Hepatocyte (in vitro differentiated cells): ENCODE measurements at regions not wholly inside any gene's neighbourhood (a gene's known extent, or its start where the extent isn't known, plus 50 kb on each side); places are given as distances from the start of the nearest gene placed in this dataset.

ENCODE experiments used
- DNase-seq: peaks from one replicate; pipeline ENCODE4 v3.0.0-alpha.2; 2016; ENCODE audit warnings: low spot score
- H2AFZ ChIP-seq: fragments of 200-600 bp; sonication (generic); 2 replicates; pipeline ENCODE4 v1.6.0; 2016; ENCODE audit warnings: antibody characterized with exemption, mild to moderate bottlenecking
- H3K27ac ChIP-seq: fragments of 200-600 bp; sonication (generic); 2 replicates; pipeline ENCODE4 v1.5.1; 2016; ENCODE audit warnings: mild to moderate bottlenecking
- H3K27me3 ChIP-seq: fragments of 200-600 bp; sonication (generic); 2 replicates; pipeline ENCODE4 v1.6.1; 2016
- H3K36me3 ChIP-seq: fragments of 200-600 bp; sonication (generic); replicated peaks from 2 replicates; pipeline ENCODE4 v1.5.1; 2016; ENCODE audit warnings: low read depth; ENCODE audit not compliant: insufficient read depth
- H3K4me1 ChIP-seq: fragments of 200-600 bp; sonication (generic); 2 replicates; pipeline ENCODE4 v1.5.1; 2016; ENCODE audit warnings: mild to moderate bottlenecking, moderate library complexity; ENCODE audit not compliant: insufficient read depth
- H3K4me2 ChIP-seq: fragments of 200-600 bp; sonication (generic); 2 replicates; pipeline ENCODE4 v1.6.0; 2016
- H3K4me3 ChIP-seq: fragments of 200-600 bp; sonication (generic); 2 replicates; pipeline ENCODE4 v1.5.1; 2016; ENCODE audit warnings: mild to moderate bottlenecking
- H3K79me2 ChIP-seq: fragments of 200-600 bp; sonication (generic); 2 replicates; pipeline ENCODE4 v1.6.0; 2017; ENCODE audit warnings: mild to moderate bottlenecking
- H3K9me2 ChIP-seq: fragments of 200-600 bp; sonication (generic); replicated peaks from 2 replicates; pipeline ENCODE4 v1.6.0; 2017; ENCODE audit warnings: mild to moderate bottlenecking; ENCODE audit not compliant: insufficient read depth
- H3K9me3 ChIP-seq: fragments of 200-600 bp; sonication (generic); 2 replicates; pipeline ENCODE4 v1.5.1; 2016; ENCODE audit warnings: low read depth, mild to moderate bottlenecking
- H4K20me1 ChIP-seq: fragments of 200-600 bp; sonication (generic); 2 replicates; pipeline ENCODE4 v1.6.0; 2016; ENCODE audit warnings: mild to moderate bottlenecking; ENCODE audit not compliant: insufficient read depth, poor library complexity, severe bottlenecking
- CTCF ChIP-seq: fragments of 200-600 bp; sonication (generic); IDR thresholded peaks from 2 replicates; pipeline ENCODE4 v1.5.1; 2016; ENCODE audit warnings: antibody characterized with exemption, mild to moderate bottlenecking; ENCODE audit not compliant: poor library complexity
- EZH2 ChIP-seq: fragments of 200-600 bp; sonication (generic); IDR thresholded peaks from 2 replicates; pipeline ENCODE4 v1.6.1; 2016; ENCODE audit warnings: antibody characterized with exemption, mild to moderate bottlenecking, borderline replicate concordance
- EZH2phosphoT487 ChIP-seq: fragments of 200-600 bp; sonication (generic); IDR thresholded peaks from one replicate; pipeline ENCODE4 v1.6.1; 2018; ENCODE audit warnings: antibody characterized with exemption, mild to moderate bottlenecking, low read depth, moderate library complexity; ENCODE audit not compliant: unreplicated experiment, severe bottlenecking
- WGBS: methylation state at CpG from one replicate; pipeline ENCODE4 v1.1.6; 2016; ENCODE audit warnings: low lambda C conversion rate; ENCODE audit errors: missing lambda C conversion rate; 5-methylcytosine and 5-hydroxymethylcytosine counted together

GRCh38 chr11:134746609-134747008, 334.6 kb upstream of the B3GAT1 start:
- Histone ChIP-seq H3K4me3 (no peak overlapping the region), H3K79me2 (no peaks in the 10 kb centered on the region), H3K4me2 (no peak overlapping the region), H4K20me1 (no peaks in the 10 kb centered on the region), H3K4me1 (peaks cover 19% of the 10 kb centered on the region), H3K36me3 (no peaks in the 10 kb centered on the region), H3K27ac (peak overlapping the region; percentile 39), H3K9me3 (no peaks in the 10 kb centered on the region), H3K27me3 (no peaks in the 10 kb centered on the region), H3K9me2 (no peaks in the 10 kb centered on the region), H2AFZ (no peak overlapping the region)
- WGBS, result 56% methylated on average over 2 of the region's 2 CpGs
- no peak for DNase-seq
- TF ChIP-seq EZH2phosphoT487, result no peak
- no peak for TF ChIP-seq EZH2
- no peak for TF ChIP-seq CTCF

- no peak overlapping the region for H3K27ac ChIP-seq
- no peak overlapping the region for H3K4me2 ChIP-seq
- H3K9me3 ChIP-seq, result no peaks in the 10 kb centered on the region
- H3K27me3 ChIP-seq, result no peaks in the 10 kb centered on the region
- TF ChIP-seq EZH2phosphoT487 (no peak), CTCF (no peak), EZH2 (no peak)
- H3K4me1 ChIP-seq, result peaks cover 28% of the 10 kb centered on the region
- H4K20me1 ChIP-seq, result no peaks in the 10 kb centered on the region
- H2AFZ ChIP-seq, result no peak overlapping the region
- WGBS, result 75% methylated on average over 3 of the region's 3 CpGs
- no peaks in the 10 kb centered on the region for H3K36me3 ChIP-seq
- DNase-seq, result no peak
- H3K4me3 ChIP-seq, result no peak overlapping the region
- H3K79me2 ChIP-seq, result no peaks in the 10 kb centered on the region
- no peaks in the 10 kb centered on the region for H3K9me2 ChIP-seq
These were observed 333.4 kb upstream of the B3GAT1 start for GRCh38 chr11:134745456-134745855.

GRCh38 chr11:134743820-134744195, 331.8 kb upstream of the B3GAT1 start:
- DNase-seq, result no peak
- no peak overlapping the region for H3K4me2 ChIP-seq
- peak overlapping the region; percentile 57 for H3K27ac ChIP-seq
- H3K27me3 ChIP-seq, result no peaks in the 10 kb centered on the region
- 84% methylated on average over 4 of the region's 4 CpGs for WGBS
- H3K4me3 ChIP-seq, result no peak overlapping the region
- no peaks in the 10 kb centered on the region for H3K9me2 ChIP-seq
- H3K9me3 ChIP-seq, result no peaks in the 10 kb centered on the region
- no peaks in the 10 kb centered on the region for H3K36me3 ChIP-seq
- H4K20me1 ChIP-seq, result no peaks in the 10 kb centered on the region
- peaks cover 32% of the 10 kb centered on the region for H3K4me1 ChIP-seq
- H3K79me2 ChIP-seq, result no peaks in the 10 kb centered on the region
- no peak for TF ChIP-seq CTCF
- TF ChIP-seq EZH2phosphoT487, result no peak
- H2AFZ ChIP-seq, result no peak overlapping the region
